Stomach (tissue), 4 donors: ENCODE measurements at regions not wholly inside any gene's neighbourhood (a gene's known extent, or its start where the extent isn't known, plus 50 kb on each side); places are given as distances from the start of the nearest gene placed in this dataset.

Experiments
- EP300 ChIP-seq: sonication (generic); formaldehyde crosslinking; IDR thresholded peaks from one replicate; pipeline ENCODE4 v1.6.1; 2017; ENCODE audit warnings: antibody characterized with exemption
- POLR2A ChIP-seq, 4 donors: fragments of 450-650 bp; IDR thresholded peaks; one replicate each; pipeline ENCODE4 v1.6.1; 2016; ENCODE audit warnings: antibody characterized with exemption in 4 of 4, control low read depth in 2 of 4, mild to moderate bottlenecking in 1 of 4, moderate library complexity in 1 of 4
- POLR2AphosphoS5 ChIP-seq, 3 donors: sonication (generic); formaldehyde crosslinking; IDR thresholded peaks; one replicate each; pipeline ENCODE4 v1.6.1; 2016; ENCODE audit warnings: antibody characterized with exemption in 3 of 3
- TF ChIP-seq, protein P1 (sequence below), 7 experiments: fragments of 450-650 bp in 4 of 7; fragments of 200-600 bp in 3 of 7; sonication (generic) in 3 of 7; IDR thresholded peaks; one replicate each; pipeline ENCODE4 v1.5.1; 2016 to 2019; ENCODE audit warnings: antibody characterized with exemption in 7 of 7, control low read depth in 2 of 7, mild to moderate bottlenecking in 1 of 7

DNA sequence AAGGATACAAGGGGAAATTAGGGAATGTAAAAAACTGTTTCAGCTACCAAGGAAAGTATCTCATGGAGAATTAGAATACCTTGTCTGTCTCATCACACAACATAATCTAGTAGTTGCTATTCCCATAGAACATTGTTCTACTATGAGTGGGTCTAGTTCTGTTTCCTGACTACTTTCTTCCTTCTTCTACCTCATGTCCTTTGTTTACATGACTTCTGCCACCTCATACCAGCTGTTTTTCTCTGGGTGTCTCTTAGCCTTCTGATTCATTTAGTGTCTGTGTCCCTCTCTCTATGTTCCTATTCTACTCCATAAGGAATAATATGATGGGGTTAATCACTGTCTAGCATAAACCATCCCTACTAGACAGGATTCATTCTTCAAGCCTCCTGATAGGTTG, 887.3 kb downstream of the DIAPH3 start:
- TF ChIP-seq POLR2A (IDR thresholded peaks at IDR 0.05): no peak
- TF ChIP-seq, protein P1, sequence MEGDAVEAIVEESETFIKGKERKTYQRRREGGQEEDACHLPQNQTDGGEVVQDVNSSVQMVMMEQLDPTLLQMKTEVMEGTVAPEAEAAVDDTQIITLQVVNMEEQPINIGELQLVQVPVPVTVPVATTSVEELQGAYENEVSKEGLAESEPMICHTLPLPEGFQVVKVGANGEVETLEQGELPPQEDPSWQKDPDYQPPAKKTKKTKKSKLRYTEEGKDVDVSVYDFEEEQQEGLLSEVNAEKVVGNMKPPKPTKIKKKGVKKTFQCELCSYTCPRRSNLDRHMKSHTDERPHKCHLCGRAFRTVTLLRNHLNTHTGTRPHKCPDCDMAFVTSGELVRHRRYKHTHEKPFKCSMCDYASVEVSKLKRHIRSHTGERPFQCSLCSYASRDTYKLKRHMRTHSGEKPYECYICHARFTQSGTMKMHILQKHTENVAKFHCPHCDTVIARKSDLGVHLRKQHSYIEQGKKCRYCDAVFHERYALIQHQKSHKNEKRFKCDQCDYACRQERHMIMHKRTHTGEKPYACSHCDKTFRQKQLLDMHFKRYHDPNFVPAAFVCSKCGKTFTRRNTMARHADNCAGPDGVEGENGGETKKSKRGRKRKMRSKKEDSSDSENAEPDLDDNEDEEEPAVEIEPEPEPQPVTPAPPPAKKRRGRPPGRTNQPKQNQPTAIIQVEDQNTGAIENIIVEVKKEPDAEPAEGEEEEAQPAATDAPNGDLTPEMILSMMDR (IDR thresholded peaks at IDR 0.05): no peak
- TF ChIP-seq POLR2AphosphoS5 (IDR thresholded peaks at IDR 0.05): no peak
- TF ChIP-seq EP300: no peak
